Activated T-cell treated with anti-CD3 and anti-CD28 coated beads, Interleukin-2, amount 50 U/mL, for 1 hour (primary cell): ENCODE measurements at regions not wholly inside any gene's neighbourhood (a gene's known extent, or its start where the extent isn't known, plus 50 kb on each side); places are given as distances from the start of the nearest gene placed in this dataset.
"Not testable (repeated sequence)": the region's sequence is repeated elsewhere in the genome, so short reads cannot be mapped to it uniquely, and the experiment has no call there.

Source experiments
- DNase-seq: peaks from one replicate; pipeline ENCODE4 v3.0.0-alpha.2; 2020

DNA sequence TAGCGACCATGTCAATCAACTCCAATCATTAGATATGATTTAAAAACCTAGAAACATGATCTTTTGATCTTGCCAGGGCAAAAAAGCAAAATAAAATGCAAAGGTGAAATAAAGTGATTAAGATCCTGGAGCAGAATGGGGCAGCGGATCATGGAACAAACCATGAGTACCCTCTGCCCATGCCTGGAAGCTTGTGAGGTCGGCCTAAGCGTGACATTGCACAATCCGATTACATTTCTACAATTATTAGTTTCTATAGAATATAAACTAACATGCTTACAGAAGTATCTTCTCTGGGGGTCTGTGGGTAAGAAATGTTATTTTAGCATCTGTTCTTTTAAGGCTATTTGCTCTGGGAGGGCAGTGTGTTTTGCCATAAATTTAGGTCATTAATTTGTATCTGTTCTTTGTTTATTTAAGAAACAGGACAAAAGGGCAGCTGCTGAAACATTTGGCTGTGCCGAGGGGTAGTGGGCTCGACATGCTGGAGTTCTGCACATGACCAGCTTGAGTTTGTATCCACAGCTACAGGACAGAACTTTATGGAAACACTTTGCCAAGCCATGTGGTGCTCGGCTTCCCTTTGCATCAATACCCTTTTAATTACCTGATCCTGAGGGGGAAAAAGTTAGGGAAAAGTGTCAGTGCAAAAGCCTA, 55.9 kb downstream of the ZBTB18 start:
- DNase-seq: no peak

DNA sequence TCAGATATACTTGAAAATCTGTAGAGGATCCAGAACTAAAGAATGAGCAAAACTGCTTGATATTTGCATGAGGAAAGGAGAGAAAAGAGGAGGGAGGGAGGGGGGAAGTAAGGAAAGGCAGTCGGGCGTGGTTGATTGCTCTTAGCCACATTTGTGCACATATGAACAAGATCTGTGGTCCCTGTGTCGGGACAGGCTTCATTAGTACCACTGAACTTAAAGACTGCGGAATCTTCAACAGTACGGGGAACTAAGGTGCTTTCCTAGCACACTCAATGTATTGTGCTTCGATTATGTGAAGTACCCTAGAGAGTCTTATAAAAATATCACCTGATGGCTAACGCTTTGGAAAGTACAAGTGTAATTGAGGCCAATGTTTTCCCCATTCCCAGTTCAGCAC, 59.9 kb downstream of the ZBTB18 start:
- no peak for DNase-seq

DNA sequence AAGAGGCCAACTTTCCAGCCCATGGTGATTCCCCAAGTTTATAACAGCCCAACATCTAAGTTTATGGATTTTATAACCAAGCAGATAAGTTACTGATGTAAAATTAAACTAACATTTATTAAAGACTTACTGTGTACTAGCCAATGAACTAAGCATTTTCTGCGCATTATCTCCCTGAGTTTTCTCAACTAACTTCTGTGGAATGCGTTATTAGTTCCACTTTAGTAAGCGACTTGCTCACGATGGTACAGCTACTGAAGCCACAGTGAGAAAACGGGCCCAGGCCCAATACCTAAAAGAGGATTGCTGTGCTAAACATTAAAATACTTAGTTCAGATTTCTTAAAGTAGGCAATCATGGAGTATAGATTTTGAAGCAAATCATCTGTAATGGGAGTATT, 61.0 kb downstream of the ZBTB18 start:
- DNase-seq: no peak

DNA sequence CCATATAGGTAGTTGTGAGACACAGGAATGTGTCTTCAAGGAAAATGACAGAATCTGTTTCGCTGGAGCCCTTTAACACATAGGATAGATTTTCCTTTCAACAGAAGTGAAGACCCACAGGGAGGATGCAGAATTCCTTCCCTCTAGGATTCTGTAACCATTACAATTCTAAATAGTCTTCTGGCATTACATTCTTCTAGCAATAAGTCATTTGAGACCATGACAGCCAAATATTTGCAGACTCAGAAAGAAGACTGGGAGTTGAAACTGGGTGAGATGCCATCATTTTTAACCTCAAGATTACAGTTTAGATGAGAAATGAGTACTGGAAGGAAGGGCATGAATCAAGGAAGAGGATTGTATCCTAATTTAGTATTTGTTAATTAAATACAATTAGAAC, 61.6 kb downstream of the ZBTB18 start:
- DNase-seq: no peak

GRCh38 chr1:244113532-244114320, 62.6 kb downstream of the ZBTB18 start:
- DNase-seq: no peak

DNA sequence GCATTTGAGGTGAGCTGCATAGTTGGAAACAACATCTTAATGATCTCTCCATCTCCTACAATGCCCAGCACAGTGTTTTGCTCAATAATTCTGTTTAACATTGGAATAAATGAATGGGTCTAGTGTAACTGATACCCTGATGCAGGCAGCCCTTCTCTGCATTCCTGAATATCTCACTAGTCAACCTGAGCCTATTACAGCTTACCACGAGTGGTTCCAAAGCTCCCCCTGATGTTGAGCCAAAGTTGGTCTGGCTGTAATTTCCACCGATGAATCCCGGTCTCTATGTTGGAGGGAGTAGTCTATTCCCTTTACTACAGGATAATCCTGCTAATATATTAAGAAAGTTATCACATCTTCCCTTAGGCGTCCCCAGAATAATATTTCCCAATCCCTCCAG, 63.8 kb downstream of the ZBTB18 start:
- DNase-seq: no peak

DNA sequence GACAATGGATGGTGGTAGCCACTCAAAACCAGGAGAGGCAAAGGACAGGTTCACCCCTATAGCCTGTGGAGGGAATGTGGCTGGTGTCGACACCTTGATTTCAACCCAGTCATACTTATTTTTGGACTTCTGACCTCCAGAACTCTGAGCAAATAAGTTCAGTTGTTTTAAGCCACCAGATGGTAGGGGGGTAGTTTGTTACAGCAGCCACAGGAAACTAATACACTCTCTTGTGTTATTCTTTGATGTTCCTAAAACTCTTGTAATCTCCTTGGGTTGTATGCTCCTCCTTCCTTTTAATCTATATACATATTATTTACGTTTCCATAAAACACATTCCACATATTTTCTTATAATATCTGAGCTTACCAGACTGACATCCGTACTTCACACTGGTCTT, 65.9 kb downstream of the ZBTB18 start:
- no peak for DNase-seq

GRCh38 chr1:244118109-244118761, 67.2 kb downstream of the ZBTB18 start:
- no peak for DNase-seq

GRCh38 chr1:244128591-244129383, 77.7 kb downstream of the ZBTB18 start:
- DNase-seq: no peak

GRCh38 chr1:244137276-244137675, 86.2 kb downstream of the ZBTB18 start:
- DNase-seq: no peak

- no peak for DNase-seq
Observed at GRCh38 chr1:244137725-244138124, 86.6 kb downstream of the ZBTB18 start.

DNA sequence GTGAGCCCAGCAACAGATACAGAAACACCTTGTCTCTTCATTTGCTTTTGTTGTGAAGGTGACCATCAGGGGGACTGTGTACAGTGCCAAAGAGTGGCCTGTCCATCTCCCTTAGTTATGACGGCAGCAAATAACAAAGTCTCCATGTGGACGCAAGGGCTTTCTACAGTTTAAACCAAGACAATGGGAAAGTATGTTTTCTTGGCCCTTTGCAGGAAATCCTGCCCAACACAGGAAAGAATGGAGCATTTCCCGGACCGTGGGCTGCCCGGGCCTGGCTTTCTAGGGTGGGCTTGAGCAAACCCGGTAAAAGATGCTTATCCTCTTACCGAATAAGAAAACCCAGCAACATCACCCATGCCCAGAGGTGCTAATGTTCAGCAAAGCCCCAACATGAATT, 87.3 kb downstream of the ZBTB18 start:
- DNase-seq: no peak

DNA sequence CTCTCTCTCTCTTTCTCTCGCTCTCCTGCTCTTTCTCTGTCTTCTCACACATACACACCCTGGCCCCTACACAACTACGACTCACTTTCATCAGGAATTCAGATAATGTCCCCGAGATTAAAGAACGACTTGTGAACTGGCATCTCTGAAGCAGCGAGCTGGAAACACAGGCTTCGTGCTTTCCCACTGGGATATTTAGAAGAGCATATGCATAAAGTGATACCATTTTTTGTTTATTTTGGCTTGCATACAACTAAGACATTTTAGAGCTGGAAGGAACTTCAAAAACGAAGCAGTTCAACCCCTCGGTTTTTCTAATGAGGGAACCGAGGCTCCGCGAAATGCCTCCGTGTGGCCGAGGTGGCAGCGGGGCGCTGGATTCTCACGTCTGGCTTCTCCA, 88.6 kb downstream of the ZBTB18 start:
- DNase-seq: no peak

GRCh38 chr1:244140420-244140819, 89.3 kb downstream of the ZBTB18 start:
- DNase-seq: no peak

- DNase-seq: no peak
Observed at GRCh38 chr1:244144053-244144452, 93.0 kb downstream of the ZBTB18 start.

DNA sequence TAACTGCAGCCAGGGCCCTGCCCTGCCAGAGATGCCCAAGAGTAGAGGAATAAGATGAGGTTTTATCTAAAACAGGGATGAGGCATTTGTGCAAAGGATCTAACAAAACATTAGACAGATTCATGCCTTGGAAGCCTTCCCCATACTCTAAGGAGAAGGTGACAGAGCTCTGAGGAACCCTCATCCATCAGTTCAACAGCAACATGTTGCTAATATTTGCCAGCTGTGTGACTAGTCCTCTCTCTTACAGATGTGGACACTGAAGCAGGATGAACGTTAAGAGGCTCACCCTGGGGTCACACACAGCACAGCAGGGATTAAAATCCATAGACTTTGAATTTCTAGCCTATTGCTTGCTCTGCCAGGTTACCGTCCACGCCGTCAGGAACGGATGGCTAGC, 99.0 kb downstream of the ZBTB18 start:
- no peak for DNase-seq

DNA sequence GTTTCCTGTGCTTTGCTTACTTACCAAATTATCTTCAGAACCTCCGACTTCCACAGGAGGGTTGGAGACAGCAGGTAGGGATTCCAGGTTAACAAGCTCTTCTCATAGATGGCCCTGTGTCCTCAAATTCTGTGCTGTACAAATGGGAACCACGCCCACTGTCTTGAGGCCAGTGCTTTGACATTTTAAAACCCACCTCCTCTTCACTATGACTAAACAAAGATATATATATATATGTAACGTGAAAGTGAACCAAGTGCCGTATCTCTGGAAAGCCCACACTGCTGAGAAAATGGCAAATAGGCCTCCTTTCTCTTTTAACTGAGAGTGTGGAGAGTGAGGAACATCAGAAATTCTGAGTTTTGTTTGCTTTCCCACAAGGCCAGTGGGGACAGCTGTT, 99.6 kb downstream of the ZBTB18 start:
- DNase-seq: no peak

GRCh38 chr1:244151537-244151936, 100.5 kb downstream of the ZBTB18 start:
- no peak for DNase-seq

DNA sequence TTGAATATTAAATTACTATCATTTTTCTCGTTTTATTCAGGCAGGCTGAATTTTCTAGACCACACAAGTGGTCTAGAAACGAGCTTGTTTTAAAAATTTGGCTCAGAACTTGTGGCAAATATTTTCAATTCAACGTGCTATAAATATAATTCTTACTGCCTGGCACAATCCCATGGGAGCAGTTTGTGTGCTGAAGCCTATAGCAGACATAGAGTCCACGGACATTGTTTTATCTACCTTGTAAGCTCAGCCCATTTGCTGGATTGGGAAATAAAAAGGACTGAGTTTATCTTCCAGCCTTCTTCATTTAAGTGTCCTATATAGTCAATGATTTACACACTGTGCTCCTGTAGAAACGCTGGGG, 103.4 kb downstream of the ZBTB18 start:
- no peak for DNase-seq

- no peak for DNase-seq
Observed at GRCh38 chr1:244154872-244155531, 103.9 kb downstream of the ZBTB18 start.

DNA sequence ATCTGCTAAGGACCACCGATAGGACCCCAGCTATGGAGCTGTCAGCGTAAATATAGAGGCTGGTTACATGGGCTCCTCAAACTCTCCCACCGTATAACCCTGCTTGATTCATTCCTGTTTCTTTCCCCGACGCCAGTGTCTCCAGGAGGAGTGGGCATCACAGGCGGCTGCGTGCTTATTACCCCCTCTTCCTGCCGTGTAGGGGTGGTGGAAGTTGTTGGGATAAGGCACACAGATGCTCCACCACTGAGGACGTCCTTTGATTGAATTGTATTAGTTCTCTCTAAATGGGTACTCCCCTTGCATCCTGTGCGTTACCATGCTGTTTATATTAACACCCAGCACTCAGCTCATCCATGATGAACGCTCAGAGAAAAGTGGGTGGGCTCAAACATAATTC, 104.6 kb downstream of the ZBTB18 start:
- DNase-seq: no peak

DNA sequence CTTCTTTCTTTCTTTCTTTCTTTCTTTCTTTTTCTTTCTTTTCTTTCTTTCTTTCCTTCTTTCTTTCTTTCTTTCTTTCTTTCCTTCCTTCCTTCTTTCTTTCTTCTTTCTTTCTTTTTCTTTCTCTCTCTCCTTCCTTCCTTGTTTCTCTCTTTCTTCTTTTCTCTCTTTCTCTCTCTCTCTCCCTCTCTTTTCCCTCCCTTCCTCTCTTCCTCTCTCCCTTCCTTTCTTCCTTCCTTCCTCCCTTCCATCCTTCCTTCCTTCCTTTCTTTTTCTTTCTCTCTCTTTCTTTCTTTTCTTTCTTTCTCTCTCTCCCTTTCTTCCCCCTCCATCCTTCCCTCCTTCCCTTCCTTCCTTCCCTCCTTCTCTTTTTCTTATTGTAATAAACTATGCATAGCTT, 105.5 kb downstream of the ZBTB18 start:
- not testable (repeated sequence) for DNase-seq
